ENCODE measurements at regions not wholly inside any gene's neighbourhood (a gene's known extent, or its start where the extent isn't known, plus 50 kb on each side); places are given as distances from the start of the nearest gene placed in this dataset.

DNA sequence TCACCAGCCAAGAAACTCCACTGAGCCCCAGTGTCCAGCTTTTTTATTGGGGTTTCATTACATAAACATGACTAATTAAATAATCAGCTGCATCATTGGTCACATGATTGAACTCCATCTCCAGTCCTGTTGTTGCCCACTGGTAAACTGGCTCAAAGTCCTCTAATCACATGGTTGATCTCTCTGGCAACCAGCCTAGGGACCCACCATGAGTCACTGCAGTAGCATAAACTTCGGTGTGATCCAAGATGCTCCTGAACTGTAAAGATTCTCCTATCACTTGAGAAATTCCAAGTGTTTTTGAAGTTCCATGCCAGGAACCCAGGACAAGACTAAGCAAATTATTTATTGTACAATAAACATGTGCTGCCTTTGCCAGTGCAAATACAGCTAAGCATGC, 130.4 kb upstream of the AUTS2 start:
- H3K9ac ChIP-seq (ENCODE audit: low read length), result no peak overlapping the region
- no peak overlapping the region for H3K4me3 ChIP-seq (ENCODE audit: low read length)
- no peaks in the 10 kb centered on the region for H4K20me1 ChIP-seq (ENCODE audit: insufficient read depth, low read length)
- no peaks in the 10 kb centered on the region for H3K27me3 ChIP-seq (ENCODE audit: low read depth, low read length)
- H3K79me2 ChIP-seq (ENCODE audit: low read length), result no peaks in the 10 kb centered on the region
- H2AFZ ChIP-seq (ENCODE audit: low read depth, low read length), result no peak overlapping the region
- H3K4me1 ChIP-seq (ENCODE audit: low read length), result no peaks in the 10 kb centered on the region
- no peaks in the 10 kb centered on the region for H3K36me3 ChIP-seq (replicated peaks; ENCODE audit: low read depth, low read length)
- TF ChIP-seq, protein P1, sequence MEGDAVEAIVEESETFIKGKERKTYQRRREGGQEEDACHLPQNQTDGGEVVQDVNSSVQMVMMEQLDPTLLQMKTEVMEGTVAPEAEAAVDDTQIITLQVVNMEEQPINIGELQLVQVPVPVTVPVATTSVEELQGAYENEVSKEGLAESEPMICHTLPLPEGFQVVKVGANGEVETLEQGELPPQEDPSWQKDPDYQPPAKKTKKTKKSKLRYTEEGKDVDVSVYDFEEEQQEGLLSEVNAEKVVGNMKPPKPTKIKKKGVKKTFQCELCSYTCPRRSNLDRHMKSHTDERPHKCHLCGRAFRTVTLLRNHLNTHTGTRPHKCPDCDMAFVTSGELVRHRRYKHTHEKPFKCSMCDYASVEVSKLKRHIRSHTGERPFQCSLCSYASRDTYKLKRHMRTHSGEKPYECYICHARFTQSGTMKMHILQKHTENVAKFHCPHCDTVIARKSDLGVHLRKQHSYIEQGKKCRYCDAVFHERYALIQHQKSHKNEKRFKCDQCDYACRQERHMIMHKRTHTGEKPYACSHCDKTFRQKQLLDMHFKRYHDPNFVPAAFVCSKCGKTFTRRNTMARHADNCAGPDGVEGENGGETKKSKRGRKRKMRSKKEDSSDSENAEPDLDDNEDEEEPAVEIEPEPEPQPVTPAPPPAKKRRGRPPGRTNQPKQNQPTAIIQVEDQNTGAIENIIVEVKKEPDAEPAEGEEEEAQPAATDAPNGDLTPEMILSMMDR (IDR thresholded peaks at IDR 0.05; ENCODE audit: low read depth, low read length), result no peak
- TF ChIP-seq EZH2phosphoT487 (IDR thresholded peaks at IDR 0.05; ENCODE audit: low read depth), result no peak
- H3K4me2 ChIP-seq (ENCODE audit: low read length), result no peak overlapping the region
- H3K27ac ChIP-seq (ENCODE audit: low read length), result no peak overlapping the region
- H3K9me3 ChIP-seq (ENCODE audit: insufficient read depth, low read length), result no peaks in the 10 kb centered on the region

GRCh38 chr7:69476416-69476815, 121.9 kb upstream of the AUTS2 start:
- H3K27me3 ChIP-seq (ENCODE audit: low read depth, low read length), result no peaks in the 10 kb centered on the region
- H3K4me2 ChIP-seq (ENCODE audit: low read length), result no peak overlapping the region
- no peak overlapping the region for H3K9ac ChIP-seq (ENCODE audit: low read length)
- no peak overlapping the region for H3K4me3 ChIP-seq (ENCODE audit: low read length)
- no peaks in the 10 kb centered on the region for H3K4me1 ChIP-seq (ENCODE audit: low read length)
- H3K79me2 ChIP-seq (ENCODE audit: low read length), result no peaks in the 10 kb centered on the region
- no peaks in the 10 kb centered on the region for H3K9me3 ChIP-seq (ENCODE audit: insufficient read depth, low read length)
- H4K20me1 ChIP-seq (ENCODE audit: insufficient read depth, low read length), result no peaks in the 10 kb centered on the region
- no peak overlapping the region for H3K27ac ChIP-seq (ENCODE audit: low read length)
- H3K36me3 ChIP-seq (replicated peaks; ENCODE audit: low read depth, low read length), result no peaks in the 10 kb centered on the region
- H2AFZ ChIP-seq (ENCODE audit: low read depth, low read length), result no peak overlapping the region
- no peak for TF ChIP-seq EZH2phosphoT487 (IDR thresholded peaks at IDR 0.05; ENCODE audit: low read depth)
- TF ChIP-seq, protein P1 (IDR thresholded peaks at IDR 0.05; ENCODE audit: low read depth, low read length), result no peak

- Histone ChIP-seq H3K4me2 (ENCODE audit: low read length) (no peak overlapping the region), H3K36me3 (replicated peaks; ENCODE audit: low read depth, low read length) (no peaks in the 10 kb centered on the region), H3K9me3 (ENCODE audit: insufficient read depth, low read length) (no peaks in the 10 kb centered on the region), H3K9ac (ENCODE audit: low read length) (no peak overlapping the region), H3K4me3 (ENCODE audit: low read length) (no peak overlapping the region), H3K27ac (ENCODE audit: low read length) (no peak overlapping the region), H3K27me3 (ENCODE audit: low read depth, low read length) (no peaks in the 10 kb centered on the region), H3K4me1 (ENCODE audit: low read length) (no peaks in the 10 kb centered on the region), H4K20me1 (ENCODE audit: insufficient read depth, low read length) (no peaks in the 10 kb centered on the region), H3K79me2 (ENCODE audit: low read length) (no peaks in the 10 kb centered on the region), H2AFZ (ENCODE audit: low read depth, low read length) (no peak overlapping the region)
- no peak for TF ChIP-seq EZH2phosphoT487 (IDR thresholded peaks at IDR 0.05; ENCODE audit: low read depth)
- TF ChIP-seq, protein P1 (IDR thresholded peaks at IDR 0.05; ENCODE audit: low read depth, low read length), result no peak
Measured at GRCh38 chr7:69482676-69483075, 115.6 kb upstream of the AUTS2 start.

- Histone ChIP-seq H2AFZ (ENCODE audit: low read depth, low read length) (no peak overlapping the region), H3K27me3 (ENCODE audit: low read depth, low read length) (no peaks in the 10 kb centered on the region), H3K9me3 (ENCODE audit: insufficient read depth, low read length) (no peaks in the 10 kb centered on the region), H3K27ac (ENCODE audit: low read length) (no peak overlapping the region), H3K4me3 (ENCODE audit: low read length) (no peak overlapping the region), H4K20me1 (ENCODE audit: insufficient read depth, low read length) (no peaks in the 10 kb centered on the region), H3K4me1 (ENCODE audit: low read length) (no peaks in the 10 kb centered on the region), H3K4me2 (ENCODE audit: low read length) (no peak overlapping the region), H3K79me2 (ENCODE audit: low read length) (no peaks in the 10 kb centered on the region), H3K36me3 (replicated peaks; ENCODE audit: low read depth, low read length) (no peaks in the 10 kb centered on the region), H3K9ac (ENCODE audit: low read length) (no peak overlapping the region)
- no peak for TF ChIP-seq EZH2phosphoT487 (IDR thresholded peaks at IDR 0.05; ENCODE audit: low read depth)
- TF ChIP-seq, protein P1 (IDR thresholded peaks at IDR 0.05; ENCODE audit: low read depth, low read length), result no peak
Measured at GRCh38 chr7:69489533-69489932, 108.7 kb upstream of the AUTS2 start.

Measured in OCI-LY3 (cell line).